NCI-H2081 treated with DMSO at 0.1 percent for 48 hours (cell line): ENCODE measurements at regions not wholly inside any gene's neighbourhood (a gene's known extent, or its start where the extent isn't known, plus 50 kb on each side); places are given as distances from the start of the nearest gene placed in this dataset.
"Not testable (repeated sequence)": the region's sequence is repeated elsewhere in the genome, so short reads cannot be mapped to it uniquely, and the experiment has no call there.

Experiments used
- DNase-seq: peaks from one replicate; lab custom pipeline; 2025; lab: John Stamatoyannopoulos, UW

DNA sequence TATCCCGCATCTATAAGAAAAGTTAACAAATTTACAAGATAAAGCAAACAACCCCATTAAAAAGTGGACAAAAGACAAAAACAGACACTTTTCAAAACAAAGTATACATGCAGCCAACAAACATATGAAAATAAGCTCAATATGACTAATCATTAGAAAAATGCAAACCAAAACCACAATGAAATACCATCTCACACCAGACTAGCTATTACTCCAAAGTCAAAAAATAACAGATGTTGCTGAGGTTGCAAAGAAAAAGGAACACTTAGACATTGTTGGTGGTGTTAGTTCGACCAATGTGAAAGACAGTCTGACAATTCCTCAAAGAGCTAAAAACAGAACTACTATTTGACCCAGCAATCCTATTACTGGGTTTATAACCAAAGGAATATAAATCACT lies 968.6 kb upstream of the USP15 start:
- no peak for DNase-seq

- not testable (repeated sequence) for DNase-seq
Measured at GRCh38 chr12:61294011-61294410, 966.2 kb upstream of the USP15 start.

DNA sequence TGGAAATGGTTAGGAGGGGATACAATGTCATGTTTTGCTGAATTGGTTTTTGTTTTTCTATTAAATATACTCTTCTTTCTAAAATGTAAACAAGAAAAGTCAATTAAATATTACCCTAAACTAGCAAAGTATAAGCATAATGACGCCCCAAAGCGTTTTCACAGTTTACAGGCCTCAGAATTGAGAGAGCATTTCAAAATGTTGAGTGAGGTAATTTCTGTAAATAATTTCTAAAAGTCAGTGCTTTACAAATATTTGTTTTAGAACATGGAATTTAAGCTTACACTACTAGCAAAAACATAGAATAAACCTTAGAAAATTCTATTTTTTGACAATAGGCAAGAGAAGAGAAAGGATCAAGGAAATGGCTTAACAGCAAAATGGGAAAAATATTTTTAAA lies 958.4 kb upstream of the USP15 start:
- no peak for DNase-seq

GRCh38 chr12:61302282-61302681 lies 957.9 kb upstream of the USP15 start:
- DNase-seq = no peak

GRCh38 chr12:61308220-61308619 lies 952.0 kb upstream of the USP15 start:
- no peak for DNase-seq

DNA sequence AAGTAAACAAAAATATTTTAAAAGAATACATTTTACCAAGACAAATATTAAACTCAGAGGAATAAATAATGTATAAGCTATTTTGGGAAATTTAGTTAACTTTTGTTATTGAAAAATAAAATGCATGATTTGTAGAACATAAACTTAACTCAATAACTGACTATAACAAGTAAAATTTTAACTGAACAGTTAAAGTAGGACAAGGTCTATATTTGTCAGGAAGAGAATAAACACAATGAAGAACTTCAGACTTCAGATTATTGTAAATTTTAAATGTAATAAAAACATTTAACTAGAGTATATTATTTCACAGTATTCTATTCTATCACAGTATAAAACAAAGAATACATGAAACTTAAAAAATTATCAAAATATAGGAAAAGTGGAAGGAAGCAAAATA lies 948.8 kb upstream of the USP15 start:
- no peak for DNase-seq

GRCh38 chr12:61348871-61349270 lies 911.3 kb upstream of the USP15 start:
- no peak for DNase-seq

DNA sequence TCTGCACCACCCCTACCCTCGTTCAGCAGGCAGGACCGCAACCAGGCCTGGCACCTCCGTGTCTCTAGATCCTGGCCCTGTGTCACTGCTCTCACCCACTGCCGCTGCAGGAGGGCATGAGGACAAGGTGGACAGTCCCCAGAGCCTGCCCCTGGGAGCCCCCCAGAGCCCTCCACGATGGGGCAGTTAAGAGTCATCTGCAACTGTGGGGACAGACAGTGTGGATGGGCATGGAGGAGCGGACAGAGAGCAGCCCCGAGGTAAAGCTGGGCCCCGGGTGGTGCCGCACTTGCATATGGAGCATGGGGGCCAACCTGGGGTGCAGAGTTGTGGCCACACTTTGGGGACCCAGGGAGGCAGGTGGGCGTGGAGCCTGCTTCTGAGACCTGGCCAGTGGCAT lies 905.1 kb upstream of the USP15 start:
- DNase-seq = no peak

- DNase-seq = no peak
Measured at GRCh38 chr12:61356485-61356884, 903.7 kb upstream of the USP15 start.

GRCh38 chr12:61357496-61357895 lies 902.7 kb upstream of the USP15 start:
- DNase-seq = no peak

- no peak for DNase-seq
Measured at GRCh38 chr12:61362037-61362436, 898.2 kb upstream of the USP15 start.

DNA sequence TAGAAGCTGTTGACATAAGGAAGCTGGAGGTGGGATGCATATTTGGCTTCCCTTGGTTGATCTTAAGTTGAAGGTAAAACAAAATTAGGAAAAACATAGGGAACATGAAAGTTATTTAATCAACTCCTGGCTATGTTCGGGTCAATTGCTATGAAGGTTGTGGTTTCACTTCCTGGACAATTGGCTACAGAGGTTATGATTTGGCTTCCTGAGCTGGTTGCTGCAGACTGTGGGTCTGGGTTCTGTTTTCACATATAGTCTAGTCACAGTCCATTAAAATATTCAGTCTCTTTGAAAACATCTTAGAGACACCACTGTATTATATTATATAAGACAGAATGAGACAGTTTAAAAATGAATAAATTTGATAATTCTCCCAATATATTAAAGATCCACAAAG lies 895.2 kb upstream of the USP15 start:
- DNase-seq = no peak

DNA sequence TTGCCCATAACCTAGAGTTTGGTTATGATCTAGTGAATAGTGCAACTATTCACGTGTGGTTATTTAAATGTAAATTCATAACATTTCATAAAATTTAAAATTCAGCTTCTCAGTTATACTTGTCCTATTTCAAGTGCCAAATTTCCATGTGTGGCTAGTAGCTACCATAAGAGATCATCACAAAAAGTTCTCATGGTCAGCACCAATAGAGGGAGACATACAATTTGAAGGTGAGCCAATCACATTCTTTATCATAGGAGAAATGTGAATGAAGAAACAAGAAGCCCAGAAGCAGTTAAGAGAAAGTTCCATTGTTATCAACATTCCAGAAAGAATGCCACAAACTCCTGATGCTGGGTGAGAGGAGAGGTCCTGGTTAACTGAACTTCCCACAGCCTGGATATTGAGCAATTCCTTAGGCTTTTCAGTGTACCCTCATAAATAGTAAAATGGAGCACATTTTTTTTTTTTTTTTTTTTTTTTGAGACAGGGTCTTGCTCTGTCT lies 892.9 kb upstream of the USP15 start:
- no peak for DNase-seq

- no peak for DNase-seq
Measured at GRCh38 chr12:61369241-61369910, 890.8 kb upstream of the USP15 start.

DNA sequence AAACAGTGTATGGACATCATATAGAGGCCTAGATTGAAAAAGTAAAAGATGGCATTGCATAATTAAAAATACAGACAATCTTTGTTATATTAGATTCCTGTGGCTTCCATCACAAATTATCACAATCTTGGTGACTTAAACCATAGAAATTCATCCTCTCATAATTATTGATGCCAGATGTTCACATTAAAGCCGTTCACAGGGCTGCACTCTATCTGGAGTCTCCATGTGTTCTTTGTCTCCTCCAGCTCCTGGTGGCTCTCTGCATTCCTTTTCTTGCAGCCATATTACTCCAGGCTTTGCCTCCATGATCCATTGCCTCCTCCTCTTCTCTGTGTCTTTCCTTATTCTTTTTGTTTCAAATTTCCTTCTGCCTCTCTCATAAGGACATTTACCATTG lies 875.7 kb upstream of the USP15 start:
- DNase-seq = no peak

GRCh38 chr12:61385771-61386170 lies 874.4 kb upstream of the USP15 start:
- no peak for DNase-seq

DNA sequence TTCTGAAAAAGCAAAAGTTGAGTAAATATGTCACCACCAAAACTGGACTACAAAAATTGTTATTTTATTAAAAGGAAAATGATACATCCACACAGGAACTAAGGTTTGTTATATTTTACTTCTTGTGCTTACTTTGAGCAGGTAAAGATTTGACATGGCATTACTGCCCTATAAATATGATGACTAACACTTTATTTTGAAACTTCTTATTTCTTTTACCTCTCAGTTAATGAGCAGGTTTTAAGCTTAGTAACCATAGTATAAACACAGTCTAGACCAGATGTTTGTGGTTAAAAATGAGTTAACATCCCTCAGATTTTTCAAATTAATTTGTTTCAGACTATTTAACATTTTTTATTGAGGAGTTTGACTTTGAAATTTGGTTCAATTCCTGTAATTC lies 862.5 kb upstream of the USP15 start:
- no peak for DNase-seq

DNA sequence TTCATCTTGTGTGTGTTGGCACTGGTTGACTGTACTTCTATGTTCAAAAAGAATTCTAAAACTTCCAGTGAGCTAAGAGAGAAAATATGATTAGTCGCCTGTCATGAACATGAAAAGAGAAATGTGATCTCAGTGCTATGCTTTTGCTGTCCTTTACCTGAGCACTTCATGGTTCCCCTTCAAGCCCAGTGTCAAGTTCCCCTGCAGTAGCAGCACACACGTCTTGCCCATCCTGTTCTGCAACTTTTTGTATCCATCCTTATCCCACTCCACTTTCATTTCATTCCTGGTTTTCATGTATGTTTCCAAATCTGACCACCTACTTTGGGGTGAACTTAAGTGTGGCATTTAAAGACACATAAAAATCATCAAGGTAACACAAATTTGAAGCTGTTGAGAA lies 848.0 kb upstream of the USP15 start:
- DNase-seq = no peak

DNA sequence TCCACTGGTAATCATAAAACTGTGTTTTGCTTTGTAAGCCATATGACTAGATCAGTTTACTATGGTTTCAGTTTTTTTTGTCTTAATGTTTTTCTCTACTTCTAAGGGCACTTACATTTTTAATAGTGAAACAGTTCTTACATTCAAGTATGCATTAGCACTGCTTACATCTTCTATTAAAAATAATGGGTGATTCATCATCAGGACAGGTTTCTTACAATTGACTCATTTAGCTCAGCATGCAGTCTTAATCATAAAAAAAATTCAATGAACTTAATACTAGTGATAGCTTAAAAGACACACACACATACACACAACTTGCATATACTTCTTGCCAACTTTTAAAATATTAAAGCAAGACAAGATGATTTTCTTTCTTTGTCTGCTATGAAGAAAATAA lies 845.7 kb upstream of the USP15 start:
- no peak for DNase-seq

DNA sequence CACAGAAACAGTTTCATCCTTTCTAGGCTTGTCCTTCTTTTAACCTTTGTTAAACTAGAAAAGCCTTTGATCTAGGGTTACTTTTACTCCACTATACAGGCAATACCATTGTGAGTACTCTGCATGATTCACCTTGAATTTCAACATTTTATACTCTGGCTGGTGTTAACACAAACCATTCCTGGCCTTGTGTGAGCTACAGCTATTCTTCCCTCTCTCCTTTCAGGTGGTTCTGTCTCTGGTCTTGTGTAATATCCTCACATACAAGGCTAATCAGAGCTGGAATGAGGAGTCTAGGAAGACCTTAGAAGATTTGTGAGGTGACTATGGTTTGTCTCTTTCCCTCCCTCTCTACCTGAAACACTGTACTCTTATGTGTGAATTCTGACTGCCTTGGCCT lies 837.4 kb upstream of the USP15 start:
- DNase-seq = no peak

GRCh38 chr12:61452076-61452475 lies 808.1 kb upstream of the USP15 start:
- DNase-seq = no peak

DNA sequence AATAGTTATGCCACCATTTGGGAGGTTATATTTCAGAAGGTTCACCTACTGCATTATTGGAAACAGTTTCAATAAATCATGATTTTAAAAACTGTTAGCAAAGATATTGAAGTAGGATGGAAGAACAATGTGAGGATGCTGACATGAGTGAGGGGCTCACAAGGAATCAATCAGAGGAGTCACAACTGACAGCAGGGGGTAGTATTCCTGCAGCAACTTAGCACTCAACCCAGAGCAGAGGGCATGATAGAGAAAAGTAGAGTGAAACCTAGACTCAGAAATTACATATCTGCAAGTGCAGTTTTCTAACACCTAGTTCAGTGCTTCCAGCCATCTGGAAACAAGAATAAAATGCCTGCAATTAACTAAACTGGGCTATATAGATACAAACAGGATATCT lies 772.5 kb upstream of the USP15 start:
- DNase-seq = no peak

GRCh38 chr12:61490526-61491498 lies 769.4 kb upstream of the USP15 start:
- no peak for DNase-seq
